Subcutaneous abdominal adipose tissue (tissue), 5 donors: ENCODE measurements at regions not wholly inside any gene's neighbourhood (a gene's known extent, or its start where the extent isn't known, plus 50 kb on each side); places are given as distances from the start of the nearest gene placed in this dataset.
"Not testable (repeated sequence)": the region's sequence is repeated elsewhere in the genome, so short reads cannot be mapped to it uniquely, and the experiment has no call there.

Experiments used
- H3K27ac ChIP-seq: one replicate; pipeline ENCODE4 v1.7.0; 2013; ENCODE audit warnings: low read depth, mild to moderate bottlenecking, inconsistent platforms, low read length, moderate library complexity
- H3K27me3 ChIP-seq, 5 donors: one replicate each; pipeline ENCODE4 v1.7.0; 2013; ENCODE audit warnings: low read length in 5 of 5, inconsistent platforms in 1 of 5; ENCODE audit not compliant: control insufficient read depth in 5 of 5, insufficient read depth in 4 of 5
- H3K36me3 ChIP-seq, 5 donors: one replicate each; pipeline ENCODE4 v1.7.0; 2013; ENCODE audit warnings: low read length in 5 of 5; ENCODE audit not compliant: control insufficient read depth in 5 of 5, insufficient read depth in 5 of 5
- H3K4me1 ChIP-seq, 5 donors: one replicate each; pipeline ENCODE4 v1.7.0; 2013; ENCODE audit warnings: low read length in 5 of 5, mild to moderate bottlenecking in 3 of 5, moderate library complexity in 1 of 5; ENCODE audit not compliant: control insufficient read depth in 5 of 5, insufficient read depth in 5 of 5
- H3K4me3 ChIP-seq, 5 donors: one replicate each; pipeline ENCODE4 v1.7.0; 2013; ENCODE audit warnings: low read length in 5 of 5, low read depth in 1 of 5
- H3K9ac ChIP-seq, 5 donors: one replicate each; pipeline ENCODE4 v1.7.0; 2013; ENCODE audit warnings: low read length in 5 of 5, mild to moderate bottlenecking in 4 of 5, moderate library complexity in 3 of 5
- H3K9me3 ChIP-seq, 5 donors: one replicate each; pipeline ENCODE4 v1.7.0; 2013; ENCODE audit warnings: low read length in 5 of 5; ENCODE audit not compliant: control insufficient read depth in 5 of 5
- donor health status: healthy.
- donor health status: healthy.
- donor health status: healthy.
- donor health status: healthy.
- donor health status: healthy.

GRCh38 chr17:12195418-12195817 is 174.7 kb downstream of the MAP2K4 start:
- Histone ChIP-seq H3K36me3 (no peaks in the 10 kb centered on the region), H3K9ac (no peak overlapping the region)

DNA sequence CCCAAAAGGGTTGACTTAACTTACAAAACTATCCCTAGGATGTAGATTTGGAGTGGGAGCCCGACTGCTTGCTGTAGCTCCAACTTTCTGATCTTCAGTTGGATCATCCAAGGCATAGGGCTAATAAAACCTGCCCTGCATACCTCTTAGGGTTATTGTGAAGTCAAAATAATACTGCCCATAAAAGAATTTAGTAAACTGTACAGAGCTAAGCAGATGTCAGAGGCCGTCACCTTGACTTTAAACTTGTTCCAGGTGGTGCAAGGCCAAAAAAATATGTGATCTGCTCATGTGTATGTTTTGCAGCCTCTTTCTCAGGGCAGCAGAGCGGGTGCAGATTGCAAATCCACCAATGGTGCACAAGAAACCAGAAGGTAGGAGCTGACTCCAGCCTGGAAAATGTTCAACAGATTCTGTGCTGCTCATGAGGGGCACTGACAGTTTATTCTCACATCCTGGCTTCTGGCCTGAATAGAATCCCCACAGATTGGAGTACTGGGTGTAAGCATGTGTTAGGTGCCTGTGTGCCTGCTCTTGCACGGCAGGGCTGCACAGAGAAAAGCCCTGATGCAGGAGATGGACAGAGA is 180.7 kb downstream of the MAP2K4 start:
- no peaks in the 10 kb centered on the region for H3K27me3 ChIP-seq
- H3K4me3 ChIP-seq: no peak overlapping the region
- H3K9me3 ChIP-seq: peaks cover 0 to 4% (median 0%) of the 10 kb centered on the region in 5 donors
- no peak overlapping the region for H3K27ac ChIP-seq
- H3K4me1 ChIP-seq: no peaks in the 10 kb centered on the region
- H3K9ac ChIP-seq: no peak overlapping the region
- H3K36me3 ChIP-seq: no peaks in the 10 kb centered on the region

More at GRCh38 chr17:12195418-12195817, 174.7 kb downstream of the MAP2K4 start:
- H3K27me3 ChIP-seq: no peaks in the 10 kb centered on the region
- H3K9me3 ChIP-seq: peaks cover 0 to 2% (median 0%) of the 10 kb centered on the region in 5 donors
- H3K4me3 ChIP-seq: no peak overlapping the region
- H3K4me1 ChIP-seq: no peaks in the 10 kb centered on the region
- no peak overlapping the region for H3K27ac ChIP-seq

GRCh38 chr17:12209632-12210191 is 189.0 kb downstream of the MAP2K4 start:
- no peak overlapping the region for H3K4me3 ChIP-seq
- no peak overlapping the region for H3K27ac ChIP-seq
- H3K27me3 ChIP-seq: no peaks in the 10 kb centered on the region
- H3K9me3 ChIP-seq: no peaks in the 10 kb centered on the region
- no peaks in the 10 kb centered on the region for H3K4me1 ChIP-seq
- H3K9ac ChIP-seq: no peak overlapping the region
- no peaks in the 10 kb centered on the region for H3K36me3 ChIP-seq

DNA sequence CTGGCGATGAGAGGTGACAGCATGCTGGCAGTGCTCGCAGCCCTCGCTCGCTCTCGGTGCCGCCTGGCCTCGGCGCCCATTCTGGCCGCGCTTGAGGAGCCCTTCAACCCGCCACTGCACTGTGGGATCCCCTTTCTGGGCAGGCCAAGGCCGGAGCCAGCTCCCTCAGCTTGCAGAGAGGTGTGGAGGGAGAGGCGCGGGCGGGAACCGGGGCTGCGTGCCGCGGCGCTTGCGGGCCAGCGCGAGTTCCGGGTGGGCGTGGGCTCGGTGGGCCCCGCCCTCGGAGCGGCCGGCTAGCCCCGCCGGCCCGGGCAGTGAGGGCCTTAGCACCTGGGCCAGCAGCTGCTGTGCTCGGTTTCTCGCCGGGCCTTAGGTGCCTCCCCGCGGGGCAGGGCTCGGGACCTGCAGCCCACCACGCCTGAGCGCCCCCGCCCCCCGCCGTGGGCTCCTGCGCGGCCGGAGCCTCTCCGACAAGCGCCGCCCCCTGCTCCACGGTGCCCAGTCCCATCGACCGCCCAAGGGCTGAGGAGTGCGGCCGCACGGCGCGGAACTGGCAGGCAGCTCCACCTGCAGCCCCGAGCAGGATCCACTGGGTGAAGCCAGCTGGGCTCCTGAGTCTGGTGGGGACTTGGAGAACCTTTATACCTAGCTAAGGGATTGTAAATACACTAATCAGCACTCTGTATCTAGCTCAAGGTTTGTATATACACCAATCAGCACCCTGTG is 200.2 kb downstream of the MAP2K4 start:
- not testable (repeated sequence) for H3K36me3 ChIP-seq, H3K4me1 ChIP-seq, H3K9me3 ChIP-seq, H3K27ac ChIP-seq, H3K27me3 ChIP-seq, H3K9ac ChIP-seq, H3K4me3 ChIP-seq

DNA sequence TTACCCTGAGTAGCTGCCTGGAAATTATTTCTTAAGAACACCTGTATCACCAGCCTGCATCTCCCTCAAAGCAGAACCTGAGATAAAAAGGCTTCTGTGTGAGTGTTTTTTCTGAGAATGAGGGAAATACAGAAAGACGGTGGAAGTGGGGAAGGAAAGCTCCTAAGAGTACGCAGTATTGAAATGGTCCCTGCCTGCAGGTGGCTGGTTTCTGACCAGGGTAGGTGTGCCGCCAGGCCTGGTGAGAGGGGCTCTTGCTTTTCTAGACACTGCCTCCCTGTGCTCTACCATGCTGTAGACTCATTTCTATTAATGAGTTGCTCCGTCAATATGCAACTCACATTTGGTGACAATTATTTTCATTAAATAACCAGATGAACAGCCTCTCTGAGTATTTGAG is 201.7 kb downstream of the MAP2K4 start:
- Histone ChIP-seq H3K9me3 (peaks cover 0 to 3% (median 0%) of the 10 kb centered on the region in 5 donors), H3K27me3 (peaks cover 0 to 4% (median 0%) of the 10 kb centered on the region in 5 donors), H3K4me3 (no peak overlapping the region), H3K36me3 (no peaks in the 10 kb centered on the region), H3K4me1 (no peaks in the 10 kb centered on the region), H3K27ac (no peak overlapping the region), H3K9ac (no peak overlapping the region)

DNA sequence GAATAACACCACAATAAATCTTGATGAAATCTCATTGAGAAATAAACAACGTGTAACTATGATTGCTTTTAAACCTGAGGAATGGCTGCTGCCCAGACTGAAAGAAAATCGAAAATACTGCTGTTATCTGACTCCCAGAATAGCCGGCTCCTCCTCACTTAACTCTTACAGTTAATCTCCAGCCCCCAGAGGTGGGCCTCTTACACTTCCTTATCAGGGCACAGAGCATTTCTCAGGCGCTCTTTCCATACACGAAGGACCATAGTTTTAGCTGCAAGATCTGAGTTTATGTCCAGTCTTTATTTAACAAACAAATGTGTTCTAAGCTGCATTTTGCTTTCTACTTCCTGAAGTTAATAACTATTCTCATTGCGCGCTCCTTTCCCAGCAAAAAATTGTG is 206.9 kb downstream of the MAP2K4 start:
- Histone ChIP-seq H3K9me3 (peaks cover 0 to 3% (median 0%) of the 10 kb centered on the region in 5 donors), H3K4me3 (no peak overlapping the region), H3K4me1 (no peaks in the 10 kb centered on the region), H3K27me3 (peaks cover 0 to 4% (median 0%) of the 10 kb centered on the region in 5 donors), H3K9ac (no peak overlapping the region), H3K36me3 (no peaks in the 10 kb centered on the region), H3K27ac (no peak overlapping the region)

- no peaks in the 10 kb centered on the region for H3K36me3 ChIP-seq
- H3K9ac ChIP-seq: no peak overlapping the region
- no peak overlapping the region for H3K27ac ChIP-seq
- H3K27me3 ChIP-seq: no peaks in the 10 kb centered on the region
- no peak overlapping the region for H3K4me3 ChIP-seq
- H3K9me3 ChIP-seq: peaks cover 0 to 3% (median 0%) of the 10 kb centered on the region in 5 donors
- H3K4me1 ChIP-seq: no peaks in the 10 kb centered on the region
Measured at GRCh38 chr17:12229335-12229734, 208.7 kb downstream of the MAP2K4 start.

DNA sequence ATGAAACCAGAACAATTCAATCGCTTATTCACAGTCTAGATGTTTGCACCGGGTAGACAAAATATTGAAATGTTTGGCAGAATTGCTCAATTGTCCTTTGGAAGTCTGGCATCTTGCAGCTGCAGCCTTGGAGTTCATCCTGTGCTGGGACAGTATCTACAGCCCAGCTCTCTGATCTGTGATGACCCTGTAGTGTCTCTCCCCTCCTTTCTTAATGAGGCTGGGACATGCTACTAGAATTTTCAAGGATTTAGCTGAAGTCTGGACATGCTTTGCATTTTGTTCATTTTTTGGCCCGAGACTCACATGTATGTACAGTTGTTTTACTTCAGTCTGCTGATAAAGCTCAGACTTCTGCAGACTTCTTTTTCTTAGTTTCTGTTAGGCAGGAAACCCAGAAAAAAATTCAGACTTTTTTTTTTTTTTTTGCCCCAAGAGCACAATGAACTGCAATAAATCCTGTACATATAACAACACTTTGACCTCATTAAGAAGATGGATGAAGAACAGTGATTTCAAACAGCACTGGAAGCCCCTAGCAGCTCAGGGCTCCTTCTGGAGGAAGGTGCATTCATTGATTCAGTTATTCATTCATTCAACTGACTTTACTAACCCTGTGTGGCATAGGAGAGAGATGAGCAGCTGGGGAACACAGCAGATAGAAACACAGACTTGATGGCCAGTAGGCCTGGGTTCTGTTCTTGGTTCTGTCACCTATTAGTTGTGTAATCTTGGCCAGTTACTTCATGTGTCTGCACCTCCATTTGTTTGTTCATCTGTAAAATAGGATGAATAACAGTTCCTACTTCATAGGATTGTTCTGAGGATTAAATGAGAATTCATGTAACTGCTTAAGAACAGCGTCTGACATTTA is 210.0 kb downstream of the MAP2K4 start:
- Histone ChIP-seq H3K9ac (no peak overlapping the region), H3K27ac (no peak overlapping the region), H3K4me3 (no peak overlapping the region), H3K27me3 (no peaks in the 10 kb centered on the region), H3K9me3 (peaks cover 0 to 3% (median 0%) of the 10 kb centered on the region in 5 donors), H3K4me1 (no peaks in the 10 kb centered on the region), H3K36me3 (no peaks in the 10 kb centered on the region)

DNA sequence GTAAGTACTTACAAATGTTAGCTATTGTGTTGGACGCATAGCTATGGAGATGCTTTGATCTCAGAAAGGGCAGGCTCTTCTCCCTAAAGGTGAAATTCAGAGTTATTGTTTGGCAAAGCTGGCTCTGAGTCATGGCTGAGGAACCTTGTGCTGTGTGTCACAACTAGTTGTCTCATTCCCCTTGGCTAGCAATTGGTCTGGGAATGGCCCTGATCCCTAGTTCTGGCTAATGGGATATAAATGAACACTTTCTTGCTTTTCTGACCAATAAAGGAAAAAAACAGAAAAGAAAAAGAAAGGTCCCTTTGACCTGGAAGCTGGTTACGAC is 210.6 kb downstream of the MAP2K4 start:
- H3K9me3 ChIP-seq: peaks cover 0 to 3% (median 0%) of the 10 kb centered on the region in 5 donors
- no peak overlapping the region for H3K9ac ChIP-seq
- H3K4me1 ChIP-seq: no peaks in the 10 kb centered on the region
- no peak overlapping the region for H3K4me3 ChIP-seq
- no peak overlapping the region for H3K27ac ChIP-seq
- H3K27me3 ChIP-seq: no peaks in the 10 kb centered on the region
- no peaks in the 10 kb centered on the region for H3K36me3 ChIP-seq

GRCh38 chr17:12239021-12239420 is 218.3 kb downstream of the MAP2K4 start:
- H3K36me3 ChIP-seq, H3K27ac ChIP-seq, H3K9me3 ChIP-seq, H3K27me3 ChIP-seq, H3K4me3 ChIP-seq, H3K9ac ChIP-seq, H3K4me1 ChIP-seq: not testable (repeated sequence)
